Fibroblast of mammary gland (primary cell): ENCODE measurements at regions not wholly inside any gene's neighbourhood (a gene's known extent, or its start where the extent isn't known, plus 50 kb on each side); places are given as distances from the start of the nearest gene placed in this dataset.

Experiments used
- DNase-seq: peaks from one replicate; pipeline ENCODE4 v3.0.0-alpha.2; 2010; ENCODE audit warnings: low read depth
- H3K4me3 ChIP-seq: 2 replicates; pipeline ENCODE4 v1.5.1; 2011; ENCODE audit warnings: low read depth, mild to moderate bottlenecking, low read length, moderate library complexity; ENCODE audit not compliant: control insufficient read depth
- TF ChIP-seq, protein P1 (sequence below): conservative IDR thresholded peaks from 2 replicates; pipeline ENCODE4 v1.5.1; 2011; ENCODE audit warnings: low read depth, low read length, inconsistent platforms; ENCODE audit not compliant: control insufficient read depth, insufficient read depth

DNA sequence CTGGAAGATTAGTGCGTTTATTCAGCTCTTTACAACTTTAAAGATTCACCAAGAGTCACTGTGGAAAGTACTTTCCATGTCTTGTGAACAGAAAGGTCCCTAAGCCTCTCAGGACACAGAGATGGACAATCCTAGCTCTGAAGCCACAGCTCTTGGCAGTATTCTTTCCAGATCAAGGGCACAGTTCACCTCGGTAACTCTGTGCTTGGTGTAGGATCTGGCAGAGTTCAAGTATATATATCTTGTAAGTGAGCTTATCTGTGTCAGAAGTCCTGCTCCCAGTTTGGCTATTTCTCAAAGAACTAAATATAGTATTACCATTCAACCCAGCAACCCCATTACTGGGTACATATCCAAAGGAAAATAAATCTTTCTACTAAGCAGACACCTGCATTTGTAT lies 183.7 kb downstream of the CBLN1 start:
- DNase-seq: no peak
- TF ChIP-seq, protein P1, sequence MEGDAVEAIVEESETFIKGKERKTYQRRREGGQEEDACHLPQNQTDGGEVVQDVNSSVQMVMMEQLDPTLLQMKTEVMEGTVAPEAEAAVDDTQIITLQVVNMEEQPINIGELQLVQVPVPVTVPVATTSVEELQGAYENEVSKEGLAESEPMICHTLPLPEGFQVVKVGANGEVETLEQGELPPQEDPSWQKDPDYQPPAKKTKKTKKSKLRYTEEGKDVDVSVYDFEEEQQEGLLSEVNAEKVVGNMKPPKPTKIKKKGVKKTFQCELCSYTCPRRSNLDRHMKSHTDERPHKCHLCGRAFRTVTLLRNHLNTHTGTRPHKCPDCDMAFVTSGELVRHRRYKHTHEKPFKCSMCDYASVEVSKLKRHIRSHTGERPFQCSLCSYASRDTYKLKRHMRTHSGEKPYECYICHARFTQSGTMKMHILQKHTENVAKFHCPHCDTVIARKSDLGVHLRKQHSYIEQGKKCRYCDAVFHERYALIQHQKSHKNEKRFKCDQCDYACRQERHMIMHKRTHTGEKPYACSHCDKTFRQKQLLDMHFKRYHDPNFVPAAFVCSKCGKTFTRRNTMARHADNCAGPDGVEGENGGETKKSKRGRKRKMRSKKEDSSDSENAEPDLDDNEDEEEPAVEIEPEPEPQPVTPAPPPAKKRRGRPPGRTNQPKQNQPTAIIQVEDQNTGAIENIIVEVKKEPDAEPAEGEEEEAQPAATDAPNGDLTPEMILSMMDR: no peak

DNA sequence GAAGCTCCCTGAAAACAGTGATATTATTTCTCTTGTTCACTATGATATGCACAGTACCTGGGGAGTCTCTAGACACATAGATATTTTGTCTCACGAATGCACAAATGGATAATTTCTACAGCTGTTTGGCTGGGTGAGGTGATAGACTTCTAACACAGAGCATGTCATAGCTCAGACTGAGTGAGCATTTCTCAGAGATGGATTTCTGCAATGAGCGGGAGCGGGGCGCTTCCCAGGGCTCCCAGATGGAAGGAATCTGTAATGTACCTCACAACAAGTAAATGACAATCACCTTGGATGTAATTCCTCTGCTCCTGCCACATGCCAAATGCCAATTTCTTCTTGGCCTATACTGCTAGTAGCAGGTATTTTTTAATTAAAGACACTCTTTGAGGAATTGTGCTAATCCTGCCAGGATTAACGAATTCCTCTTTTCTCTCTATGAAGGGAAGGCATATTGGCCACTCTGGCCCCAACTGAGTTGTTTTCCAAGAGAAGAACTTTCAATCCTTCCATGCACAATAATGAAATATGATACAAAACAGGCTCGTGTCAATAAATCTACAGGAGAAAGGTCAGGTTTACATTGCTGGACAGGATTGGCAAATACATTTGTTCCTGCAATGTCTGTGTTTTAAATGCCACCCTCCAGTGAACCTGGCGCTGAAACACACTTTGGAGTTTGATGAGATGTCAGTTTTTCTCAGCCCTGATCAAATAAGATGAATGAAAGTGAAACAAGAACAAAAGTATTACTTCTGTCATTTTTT lies 185.3 kb downstream of the CBLN1 start:
- no peak for DNase-seq
- TF ChIP-seq, protein P1: no peak
- H3K4me3 ChIP-seq: no peak overlapping the region

More for the DNA sequence above, 183.7 kb downstream of the CBLN1 start:
- no peak overlapping the region for H3K4me3 ChIP-seq

DNA sequence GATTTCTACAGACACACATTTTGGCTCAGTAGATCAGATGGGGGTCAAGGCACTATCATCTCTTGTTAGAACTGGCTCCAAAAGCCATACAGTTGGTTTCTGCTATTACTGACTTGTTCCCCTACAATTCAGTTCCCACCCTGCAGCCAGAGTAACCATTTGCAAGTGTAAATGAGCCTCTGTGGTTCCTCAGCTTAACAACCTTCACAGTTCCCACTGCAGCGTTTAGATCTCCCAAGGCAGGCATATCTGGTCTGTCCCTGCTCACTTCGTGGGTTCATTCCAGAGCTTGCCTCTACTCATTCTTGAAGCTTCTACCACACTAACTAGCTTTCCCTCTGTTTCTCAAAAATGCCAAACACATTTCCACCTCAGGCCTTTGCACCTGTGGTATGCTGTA lies 186.1 kb downstream of the CBLN1 start:
- DNase-seq: no peak
- TF ChIP-seq, protein P1: no peak

DNA sequence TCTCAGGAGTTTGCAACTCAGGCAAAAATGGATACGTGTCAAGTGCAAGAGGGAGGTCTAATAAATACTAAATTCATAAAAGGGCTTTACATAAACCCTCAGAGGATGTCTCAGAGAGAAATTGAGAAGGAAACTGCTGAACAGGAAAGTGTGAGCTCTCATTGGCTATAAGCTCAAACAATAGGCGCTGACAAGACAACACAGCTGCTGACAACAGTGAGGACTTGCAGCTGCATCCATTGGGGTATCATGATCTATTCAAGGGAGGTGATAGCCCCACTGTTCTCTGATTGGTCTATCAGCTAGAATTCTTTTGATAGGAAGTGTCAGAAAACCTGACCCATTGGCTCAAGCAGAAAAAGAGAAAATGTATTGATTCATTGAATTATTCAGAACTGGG lies 187.2 kb downstream of the CBLN1 start:
- H3K4me3 ChIP-seq: no peak overlapping the region
- DNase-seq: no peak
- TF ChIP-seq, protein P1: no peak

More for the DNA sequence above, 186.1 kb downstream of the CBLN1 start:
- no peak overlapping the region for H3K4me3 ChIP-seq

DNA sequence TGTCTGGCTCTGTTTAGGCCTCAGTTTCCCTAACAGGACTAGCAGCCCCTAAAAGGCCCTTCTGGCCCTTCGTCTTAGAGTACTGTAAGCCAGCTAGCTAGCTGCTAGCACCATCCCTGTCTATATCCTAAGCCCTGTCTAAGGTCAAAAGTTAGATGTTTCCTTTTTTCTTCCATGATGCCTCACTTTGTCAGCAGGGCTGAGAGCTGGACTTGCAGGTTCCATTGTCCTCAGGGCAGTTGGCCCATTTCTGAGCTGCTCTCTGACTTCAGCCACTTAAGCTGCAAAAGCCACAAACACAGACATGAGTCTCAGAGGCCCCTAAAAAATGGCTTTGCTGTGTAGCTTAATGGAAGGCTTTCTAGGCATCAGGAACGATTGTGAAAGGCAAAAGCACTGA lies 187.7 kb downstream of the CBLN1 start:
- DNase-seq: no peak
- TF ChIP-seq, protein P1: no peak
- no peak overlapping the region for H3K4me3 ChIP-seq

DNA sequence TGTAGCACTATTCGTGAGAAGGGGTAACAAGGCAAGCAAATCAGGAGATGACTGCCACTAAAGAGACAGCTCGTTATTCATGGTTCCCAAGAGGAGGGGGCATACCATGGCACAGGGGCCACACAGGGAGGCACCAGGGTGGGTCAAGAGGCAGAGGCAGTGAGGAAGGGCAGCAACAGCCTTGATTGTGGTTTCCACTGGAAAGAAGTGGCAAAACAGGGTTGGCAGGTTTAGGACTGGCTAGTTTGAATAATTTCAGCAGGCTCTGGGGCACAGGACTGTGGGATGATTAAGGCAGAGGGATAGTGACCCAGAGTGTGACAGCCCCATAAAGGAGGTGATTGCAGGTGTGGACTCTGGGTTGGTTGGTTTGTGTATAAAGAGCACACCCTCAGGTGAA lies 188.9 kb downstream of the CBLN1 start:
- no peak for DNase-seq
- no peak overlapping the region for H3K4me3 ChIP-seq
- TF ChIP-seq, protein P1: no peak
